Pancreas (tissue), 10 donors: ENCODE measurements at regions not wholly inside any gene's neighbourhood (a gene's known extent, or its start where the extent isn't known, plus 50 kb on each side); places are given as distances from the start of the nearest gene placed in this dataset.

ENCODE experiments used
- ATAC-seq, 4 donors: fragments of 200-7000 bp; cut with Tn5 transposase; one replicate each; pipeline versions ENCODE4 v1.8.0 to v1.9.1; 2020; ENCODE audit warnings: mild to moderate bottlenecking in 4 of 4, moderate library complexity in 4 of 4
- DNase-seq, 6 donors: peaks; one replicate each; pipeline ENCODE4 v3.0.0-alpha.2; 2020
- FAIRE-seq: peaks from 2 replicates; lab custom pipeline; 2012; peaks lifted over from hg19 to GRCh38; lab: Jason Lieb, UNC
- H3K27ac ChIP-seq, 4 donors: fragments of 200-600 bp; sonication (generic); 1 replicate in 3 of 4; 2 replicates in 1 of 4; pipeline versions ENCODE4 v1.5.0 to v1.8.0; 2020
- H3K27me3 ChIP-seq, 4 donors: fragments of 200-600 bp; one replicate each; pipeline ENCODE4 v1.8.0; 2021
- H3K36me3 ChIP-seq, 3 donors: fragments of 200-600 bp; sonication (generic) in 1 of 3; one replicate each; pipeline versions ENCODE4 v1.5.0 to v1.8.0; 2020 to 2021
- H3K4me1 ChIP-seq, 3 donors: fragments of 200-600 bp; one replicate each; pipeline ENCODE4 v1.8.0; 2021
- H3K4me3 ChIP-seq, 4 donors: fragments of 200-600 bp; sonication (generic) in 2 of 4; one replicate each; pipeline versions ENCODE4 v1.5.0 to v1.8.0; 2020 to 2021
- H3K9me3 ChIP-seq, 4 donors: fragments of 200-600 bp; one replicate each; pipeline ENCODE4 v1.8.0; 2021
- CTCF ChIP-seq, 4 donors: fragments of 200-600 bp; sonication (generic) in 3 of 4; IDR thresholded peaks; one replicate each; pipeline versions ENCODE4 v1.5.0 to v1.8.0; 2021; ENCODE audit warnings: antibody characterized with exemption in 4 of 4
- WGBS, 2 donors: extraction: QIAGEN DNeasy Blood & Tissue Kit; methylation state at CpG; one replicate each; pipeline ENCODE4 v1.1.7; 2013; 5-methylcytosine and 5-hydroxymethylcytosine counted together
- intact Hi-C, 3 donors: fragments of 100-400 bp; cut with DNase I; formaldehyde crosslinking; loops; one replicate each; pipeline versions ENCODE4 v1.11.1 to v1.14.2; 2022
- donor health status: healthy with polysubstance abuse.
- donor health status: DM: no; HTN: no; CAD: no; lungs with moderate emphysema.
- donor health status: DM: no; HTN: no; CAD: no.
- donor health status: control.
- donor health status: control.
- donor health status: Bipolar disorder and iron deficiency.
- donor health status: DM: yes; HTN: yes; CAD: no.
- donor health status: DM: no; HTN: no; CAD: no.
- donor health status: DM: no; HTN: no; CAD: no.
- donor health status: DM: yes; HTN: yes; CAD: no.

DNA sequence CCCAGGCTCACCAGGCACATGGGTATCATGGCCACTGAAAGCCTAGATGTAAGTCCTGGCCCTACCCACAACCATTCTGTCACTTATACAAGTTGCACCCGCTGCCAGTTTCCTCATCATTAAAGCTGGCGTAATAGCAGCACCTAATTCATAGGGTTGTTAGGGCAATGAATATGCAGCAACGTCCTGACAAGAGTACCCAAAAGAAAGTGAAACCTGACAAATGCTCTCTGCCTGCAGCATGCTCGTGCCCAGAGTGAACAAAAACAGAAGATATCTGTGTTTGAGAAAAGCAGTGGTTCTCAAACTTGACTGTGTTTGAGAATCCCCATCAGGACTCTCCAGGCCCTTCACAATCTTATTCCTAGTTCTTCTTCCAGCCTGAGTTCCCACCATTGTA is 632.4 kb downstream of the SEMA5A start:
- DNase-seq (no peak), ATAC-seq (no peak), FAIRE-seq (no peak)
- Histone ChIP-seq H3K36me3 (no peaks in the 10 kb centered on the region), H3K27ac (no peak overlapping the region), H3K4me1 (no peaks in the 10 kb centered on the region), H3K9me3 (no peaks in the 10 kb centered on the region), H3K27me3 (no peaks in the 10 kb centered on the region), H3K4me3 (no peak overlapping the region)
- no peak for TF ChIP-seq CTCF (IDR thresholded peaks at IDR 0.05)
- WGBS, 2 donors, result 61 to 65% methylated on average over 4 of the region's 4 CpGs
- intact Hi-C loops, result no loop called here

DNA sequence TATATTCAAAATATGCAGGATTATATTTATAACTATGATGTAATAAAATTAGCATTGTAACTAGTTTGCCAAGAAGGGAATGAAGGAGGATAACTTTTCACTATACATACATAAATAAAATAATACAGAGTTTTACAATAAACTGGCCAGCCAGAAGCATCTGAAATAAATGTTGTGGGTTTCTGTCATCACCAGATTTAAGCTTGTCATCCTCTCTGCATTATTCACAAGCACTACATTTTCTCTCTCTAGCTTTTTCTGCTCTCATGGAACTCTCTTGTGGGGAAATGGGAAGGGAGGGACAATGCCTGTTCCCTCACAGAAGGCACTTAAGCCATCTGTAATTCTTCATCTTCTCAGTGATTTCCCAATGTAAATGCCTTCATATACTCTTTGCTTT is 626.8 kb downstream of the SEMA5A start:
- Histone ChIP-seq H3K9me3 (no peaks in the 10 kb centered on the region), H3K27ac (no peak overlapping the region), H3K36me3 (no peaks in the 10 kb centered on the region), H3K27me3 (no peaks in the 10 kb centered on the region), H3K4me3 (no peak overlapping the region), H3K4me1 (no peaks in the 10 kb centered on the region)
- ATAC-seq (no peak), DNase-seq (no peak), FAIRE-seq (no peak)
- intact Hi-C loops, result no loop called here
- no peak for TF ChIP-seq CTCF (IDR thresholded peaks at IDR 0.05)

- no peak for ATAC-seq
- no peak for FAIRE-seq
- intact Hi-C loops, result no loop called here
- no peak for DNase-seq
- H3K4me1 ChIP-seq, result no peaks in the 10 kb centered on the region
- WGBS, 2 donors, result 62 to 79% methylated on average over 1 of the region's 1 CpG
- H3K36me3 ChIP-seq, result no peaks in the 10 kb centered on the region
- H3K4me3 ChIP-seq, result no peak overlapping the region
- H3K27ac ChIP-seq, result no peak overlapping the region
- no peak for TF ChIP-seq CTCF (IDR thresholded peaks at IDR 0.05)
- no peaks in the 10 kb centered on the region for H3K27me3 ChIP-seq
- H3K9me3 ChIP-seq, result no peaks in the 10 kb centered on the region
Observed at GRCh38 chr5:8923526-8923925, 622.3 kb downstream of the SEMA5A start.

GRCh38 chr5:8924054-8924793 is 621.7 kb downstream of the SEMA5A start:
- Histone ChIP-seq H3K4me3 (no peak overlapping the region), H3K9me3 (no peaks in the 10 kb centered on the region), H3K4me1 (no peaks in the 10 kb centered on the region), H3K36me3 (no peaks in the 10 kb centered on the region), H3K27ac (no peak overlapping the region), H3K27me3 (no peaks in the 10 kb centered on the region)
- DNase-seq, result no peak
- ATAC-seq, result no peak
- intact Hi-C loops, result no loop called here
- WGBS, 2 donors, result 52 to 55% methylated on average over 3 of the region's 3 CpGs
- no peak for TF ChIP-seq CTCF (IDR thresholded peaks at IDR 0.05)
- no peak for FAIRE-seq

- TF ChIP-seq CTCF (IDR thresholded peaks at IDR 0.05), result no peak
- intact Hi-C loops, result no loop called here
- Histone ChIP-seq H3K36me3 (no peaks in the 10 kb centered on the region), H3K4me3 (no peak overlapping the region), H3K27me3 (no peaks in the 10 kb centered on the region), H3K4me1 (no peaks in the 10 kb centered on the region), H3K27ac (no peak overlapping the region), H3K9me3 (no peaks in the 10 kb centered on the region)
- DNase-seq (no peak), FAIRE-seq (no peak), ATAC-seq (no peak)
- WGBS, 2 donors, result 45 to 50% methylated on average over 2 of the region's 2 CpGs
Observed at GRCh38 chr5:8930021-8930420, 615.9 kb downstream of the SEMA5A start.
